ENCODE measurements at regions not wholly inside any gene's neighbourhood (a gene's known extent, or its start where the extent isn't known, plus 50 kb on each side); places are given as distances from the start of the nearest gene placed in this dataset.

DNA sequence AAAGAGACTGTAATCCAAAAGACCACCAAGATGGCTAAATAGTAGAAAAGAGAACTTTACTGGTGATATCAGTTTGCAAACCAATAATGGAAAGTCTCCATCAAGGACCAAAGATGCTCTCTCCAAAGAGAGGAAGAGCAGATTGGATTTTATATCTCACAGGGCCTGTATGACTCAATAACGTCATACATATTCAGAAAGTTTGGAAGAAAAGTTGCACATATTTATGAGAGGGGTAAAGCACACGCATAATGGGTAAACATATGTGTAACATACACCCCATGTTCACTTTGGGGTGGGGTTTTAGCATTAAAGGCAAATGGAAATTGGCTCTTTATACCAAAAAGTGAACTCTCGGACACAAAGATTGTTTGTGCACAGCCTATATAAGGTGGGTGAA, 274.5 kb upstream of the POU1F1 start:
- TF ChIP-seq, protein P1, sequence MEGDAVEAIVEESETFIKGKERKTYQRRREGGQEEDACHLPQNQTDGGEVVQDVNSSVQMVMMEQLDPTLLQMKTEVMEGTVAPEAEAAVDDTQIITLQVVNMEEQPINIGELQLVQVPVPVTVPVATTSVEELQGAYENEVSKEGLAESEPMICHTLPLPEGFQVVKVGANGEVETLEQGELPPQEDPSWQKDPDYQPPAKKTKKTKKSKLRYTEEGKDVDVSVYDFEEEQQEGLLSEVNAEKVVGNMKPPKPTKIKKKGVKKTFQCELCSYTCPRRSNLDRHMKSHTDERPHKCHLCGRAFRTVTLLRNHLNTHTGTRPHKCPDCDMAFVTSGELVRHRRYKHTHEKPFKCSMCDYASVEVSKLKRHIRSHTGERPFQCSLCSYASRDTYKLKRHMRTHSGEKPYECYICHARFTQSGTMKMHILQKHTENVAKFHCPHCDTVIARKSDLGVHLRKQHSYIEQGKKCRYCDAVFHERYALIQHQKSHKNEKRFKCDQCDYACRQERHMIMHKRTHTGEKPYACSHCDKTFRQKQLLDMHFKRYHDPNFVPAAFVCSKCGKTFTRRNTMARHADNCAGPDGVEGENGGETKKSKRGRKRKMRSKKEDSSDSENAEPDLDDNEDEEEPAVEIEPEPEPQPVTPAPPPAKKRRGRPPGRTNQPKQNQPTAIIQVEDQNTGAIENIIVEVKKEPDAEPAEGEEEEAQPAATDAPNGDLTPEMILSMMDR (IDR thresholded peaks at IDR 0.05; ENCODE audit: low read depth, low read length), result no peak
- TF ChIP-seq EZH2phosphoT487 (IDR thresholded peaks at IDR 0.05; ENCODE audit: low read depth), result no peak

Measured in OCI-LY3 (cell line).